HG03521 (cell line): ENCODE measurements at regions not wholly inside any gene's neighbourhood (a gene's known extent, or its start where the extent isn't known, plus 50 kb on each side); places are given as distances from the start of the nearest gene placed in this dataset.

Experiments
- ATAC-seq: cut with Tn5 transposase; IDR thresholded peaks from one replicate; pipeline ENCODE4 v1.9.1; 2021; ENCODE audit warnings: mild to moderate bottlenecking, moderate library complexity; ENCODE audit not compliant: unreplicated experiment

GRCh38 chr9:118163751-118164150, 459.5 kb downstream of the TLR4 start:
- no peak for ATAC-seq

DNA sequence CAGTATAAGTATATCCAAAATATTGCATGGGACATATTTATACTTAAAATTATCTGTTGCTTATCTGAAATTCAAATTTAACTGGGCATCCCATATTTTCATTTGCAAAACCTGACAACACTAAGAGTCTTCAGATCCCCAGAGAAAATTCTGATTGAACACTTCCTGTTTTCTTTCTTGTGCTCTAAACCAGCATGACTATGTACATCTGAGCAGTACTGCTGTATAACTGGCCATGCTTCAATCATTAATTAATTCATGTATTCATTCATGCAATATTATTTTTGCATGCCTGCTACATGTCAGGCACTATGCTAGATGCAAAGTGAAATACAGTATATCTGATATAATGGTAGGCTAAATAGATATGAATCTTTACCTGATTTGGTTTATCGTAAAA, 461.2 kb downstream of the TLR4 start:
- no peak for ATAC-seq

GRCh38 chr9:118170032-118170955, 466.1 kb downstream of the TLR4 start:
- ATAC-seq = no peak

DNA sequence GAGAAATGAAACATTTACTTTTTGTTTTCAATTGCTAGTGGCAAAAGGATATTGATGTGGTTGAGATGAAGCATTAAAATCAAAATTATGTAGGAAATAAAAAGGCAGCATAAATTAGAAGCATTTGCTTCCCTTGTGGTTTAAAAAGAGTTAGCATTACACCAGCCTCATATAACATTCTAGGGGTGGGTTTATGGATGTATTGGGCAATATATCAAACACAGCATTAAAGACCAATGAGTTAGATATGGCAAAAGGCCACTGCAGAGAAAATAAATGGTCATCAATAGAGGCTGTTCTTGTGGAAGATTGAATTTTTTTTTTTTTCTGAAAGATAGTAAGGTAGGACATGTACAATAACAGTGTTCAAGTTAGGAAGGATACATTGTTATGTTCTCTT, 473.0 kb downstream of the TLR4 start:
- no peak for ATAC-seq

DNA sequence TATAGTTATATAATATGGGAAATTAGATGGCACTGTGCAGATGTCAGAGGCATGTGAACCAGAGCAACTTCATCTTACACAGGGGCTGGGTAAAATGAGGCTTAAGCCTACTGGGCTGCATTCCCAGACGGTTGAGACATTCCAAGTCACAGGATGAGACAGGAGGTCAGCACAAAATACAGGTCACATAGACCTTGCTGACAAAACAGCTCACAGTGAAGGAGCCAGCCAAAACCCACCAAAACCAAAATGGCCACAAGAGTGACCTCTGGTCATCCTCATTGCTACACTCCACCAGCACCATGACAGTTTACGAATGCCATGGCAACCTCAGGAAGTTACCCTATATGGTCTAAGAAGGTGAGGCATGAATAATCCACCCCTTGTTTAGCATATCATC, 479.4 kb downstream of the TLR4 start:
- ATAC-seq = no peak

- no peak for ATAC-seq
Measured at GRCh38 chr9:118187408-118187807, 483.2 kb downstream of the TLR4 start.

DNA sequence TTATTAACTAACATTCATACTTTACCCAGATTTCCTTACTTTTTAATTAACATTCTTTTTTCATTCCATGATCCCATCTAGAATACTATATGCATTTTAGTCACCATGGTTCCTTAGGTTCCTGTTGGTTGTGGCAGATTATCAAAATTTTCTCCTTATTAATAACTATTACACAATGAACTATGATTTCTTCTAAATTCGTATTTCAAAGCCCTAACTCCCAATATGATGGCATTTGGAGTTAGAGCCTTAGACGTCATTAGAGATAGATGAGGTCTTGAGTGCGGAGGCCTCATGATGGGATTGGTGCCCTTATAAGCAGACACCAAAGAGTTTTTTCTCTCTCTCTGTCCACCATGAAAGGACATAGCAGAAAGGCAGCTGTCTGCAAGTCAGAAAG, 485.4 kb downstream of the TLR4 start:
- no peak for ATAC-seq

DNA sequence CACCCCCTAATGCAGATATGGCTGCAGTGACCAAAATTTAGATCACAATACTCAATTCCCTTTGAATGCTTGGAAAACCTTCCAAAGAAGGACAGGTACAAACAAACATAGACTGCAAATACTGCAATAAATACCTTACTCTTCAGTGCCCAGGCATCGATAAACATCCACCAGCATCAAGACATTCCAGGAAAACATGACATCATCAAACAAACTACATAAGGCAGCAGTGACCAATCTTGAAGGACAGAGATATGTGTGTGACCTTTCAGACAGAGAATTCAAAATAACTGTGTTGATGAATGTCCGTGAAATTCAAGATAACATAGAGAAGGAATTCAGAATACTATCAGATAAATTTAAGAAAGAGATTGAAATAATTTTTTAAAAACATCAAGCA, 488.6 kb downstream of the TLR4 start:
- ATAC-seq = no peak

DNA sequence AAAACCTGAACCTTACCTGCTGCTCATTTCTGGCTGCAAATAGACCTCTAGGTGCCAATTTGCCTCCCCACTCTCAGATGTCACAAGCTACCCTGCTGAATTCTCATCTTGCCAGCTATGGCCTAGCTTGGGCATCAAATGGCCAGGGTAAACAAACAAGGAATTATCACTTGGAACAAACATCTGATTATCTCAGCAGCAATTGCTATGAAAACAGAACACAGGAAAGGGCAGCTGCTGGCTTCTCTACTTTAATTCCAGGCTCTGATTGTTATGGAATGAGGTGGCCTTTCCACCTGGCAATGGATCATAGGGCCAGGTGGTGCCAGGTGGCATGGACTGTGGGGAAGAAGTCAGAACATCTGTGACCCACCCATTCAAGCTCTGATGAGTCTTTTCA, 505.1 kb downstream of the TLR4 start:
- ATAC-seq = no peak

- ATAC-seq = no peak
Measured at GRCh38 chr9:118215549-118215948, 511.3 kb downstream of the TLR4 start.

- no peak for ATAC-seq
Measured at GRCh38 chr9:118222375-118222774, 518.2 kb downstream of the TLR4 start.

GRCh38 chr9:118223111-118223510, 518.9 kb downstream of the TLR4 start:
- ATAC-seq = no peak

GRCh38 chr9:118230329-118230728, 526.1 kb downstream of the TLR4 start:
- no peak for ATAC-seq

DNA sequence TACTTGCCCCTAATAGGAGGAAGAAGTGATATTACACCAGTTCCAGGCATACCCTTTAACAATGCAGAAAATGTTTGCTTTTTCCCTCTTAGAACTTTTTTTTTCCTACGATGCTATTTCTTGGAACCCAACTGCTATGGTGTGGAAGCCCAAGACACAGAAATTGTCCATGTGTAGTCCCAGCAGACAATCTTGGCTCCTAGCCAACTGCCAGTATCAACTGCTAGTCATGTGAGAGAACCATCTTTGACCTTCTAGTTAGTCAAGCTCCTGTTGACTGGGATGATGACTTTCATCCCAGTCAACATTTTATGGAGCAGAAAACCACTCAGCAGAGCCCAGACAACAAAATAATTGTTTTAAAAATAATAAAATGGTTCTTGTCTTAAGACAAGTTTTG, 532.4 kb downstream of the TLR4 start:
- ATAC-seq = no peak

GRCh38 chr9:118238139-118238538, 533.9 kb downstream of the TLR4 start:
- ATAC-seq = no peak

GRCh38 chr9:118252027-118252426, 547.8 kb downstream of the TLR4 start:
- ATAC-seq = no peak

- no peak for ATAC-seq
Measured at GRCh38 chr9:118262191-118262590, 558.0 kb downstream of the TLR4 start.

DNA sequence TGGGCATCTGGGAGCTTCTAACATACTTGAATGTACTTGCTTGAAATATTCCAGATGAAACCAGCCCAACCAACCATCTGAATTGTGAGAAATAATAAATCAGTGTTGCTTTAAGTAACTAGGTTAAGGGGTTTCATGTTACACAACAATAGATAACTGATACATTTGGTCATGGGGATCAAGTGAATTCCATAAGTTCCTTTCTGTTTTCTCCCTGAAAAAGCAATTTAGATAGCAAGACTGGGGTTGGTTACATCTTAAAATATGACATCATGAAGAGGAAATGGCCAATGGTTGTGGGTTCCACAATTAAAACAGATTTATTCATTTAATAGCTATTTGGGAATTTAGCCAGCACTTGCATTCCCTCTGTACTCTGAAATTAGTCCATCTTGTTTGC, 559.7 kb downstream of the TLR4 start:
- no peak for ATAC-seq

DNA sequence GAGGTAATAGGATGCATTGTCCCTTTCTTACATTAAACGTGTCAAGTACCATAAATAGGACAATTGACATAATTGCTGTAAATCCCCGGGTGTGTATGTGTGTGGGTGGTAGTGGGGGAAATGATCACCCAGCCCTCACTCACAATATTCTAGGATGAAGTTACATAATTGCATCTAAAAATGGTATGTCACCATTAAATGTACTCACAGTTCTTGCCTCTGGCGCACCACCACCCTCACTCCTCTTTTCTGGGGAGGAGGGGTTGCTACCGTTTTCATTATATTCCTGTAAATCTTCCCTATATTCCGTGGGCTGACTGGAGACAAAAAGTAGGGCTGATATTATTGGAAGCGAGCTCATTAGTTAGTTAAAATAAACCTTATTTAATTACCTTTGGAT, 563.8 kb downstream of the TLR4 start:
- ATAC-seq = no peak

DNA sequence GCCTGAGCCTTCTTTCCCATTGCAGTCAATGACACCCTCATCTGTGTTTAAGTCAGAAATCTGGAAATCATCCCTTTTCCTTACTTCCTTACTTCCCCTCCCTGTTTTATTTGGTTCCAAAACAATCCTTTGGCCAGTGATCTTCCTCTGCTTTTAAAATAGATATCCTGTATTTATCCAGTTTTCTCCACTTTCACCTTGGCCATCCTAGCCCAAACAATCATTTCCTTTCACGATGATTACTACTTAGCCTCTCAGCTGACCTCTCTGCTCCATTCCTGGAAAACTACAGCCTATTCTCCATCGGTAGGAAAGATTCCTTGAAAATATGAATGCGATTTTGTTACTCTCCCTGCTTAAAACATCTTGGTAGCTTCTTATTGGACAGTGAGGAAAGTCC, 565.4 kb downstream of the TLR4 start:
- no peak for ATAC-seq

- ATAC-seq = no peak
Measured at GRCh38 chr9:118271331-118271730, 567.1 kb downstream of the TLR4 start.

DNA sequence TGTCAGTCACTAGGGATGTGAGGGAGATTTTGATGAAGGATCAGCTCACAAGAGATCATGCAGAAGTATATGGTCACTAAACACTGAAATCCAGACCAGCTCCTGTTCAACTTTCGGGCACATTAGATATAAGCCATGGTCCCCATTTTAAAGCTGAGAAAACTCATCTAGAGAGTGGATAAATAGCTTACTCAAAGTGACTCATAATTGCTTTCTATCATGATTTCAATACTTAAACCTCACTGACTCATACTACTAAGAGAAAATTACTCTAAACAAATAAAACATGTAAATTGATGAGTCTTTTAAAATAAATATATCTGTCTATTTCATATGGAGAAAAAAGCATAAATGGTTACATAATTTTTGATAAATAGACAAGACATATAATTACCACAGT, 567.7 kb downstream of the TLR4 start:
- no peak for ATAC-seq

DNA sequence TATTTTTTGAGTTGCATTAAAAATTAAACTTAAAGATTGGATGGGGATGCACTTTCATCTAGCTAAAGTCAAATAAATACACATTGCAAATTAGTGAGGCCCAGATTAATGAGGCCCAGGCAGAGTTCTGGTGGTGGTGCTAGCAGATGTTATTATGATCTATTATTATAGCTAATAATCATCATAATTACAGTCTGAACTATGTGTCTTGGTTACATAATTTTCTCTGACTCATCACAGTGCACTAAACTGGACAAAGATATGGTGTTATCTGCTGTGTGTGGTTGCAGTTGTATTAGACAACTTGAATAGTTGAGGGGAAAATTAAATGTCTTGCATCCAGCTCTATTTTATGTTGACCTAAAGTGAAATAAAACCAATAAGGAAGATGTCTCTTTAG, 568.8 kb downstream of the TLR4 start:
- no peak for ATAC-seq
